Parathyroid adenoma (tissue), 2 donors: ENCODE measurements at regions not wholly inside any gene's neighbourhood (a gene's known extent, or its start where the extent isn't known, plus 50 kb on each side); places are given as distances from the start of the nearest gene placed in this dataset.

Source experiments
- H2AFZ ChIP-seq: fragments of 300-600 bp; sonication (generic); one replicate; pipeline ENCODE4 v1.7.0; 2017; ENCODE audit warnings: antibody characterized with exemption, mild to moderate bottlenecking
- H3K27ac ChIP-seq: fragments of 300-600 bp; sonication (generic); one replicate; pipeline ENCODE4 v1.7.0; 2017
- H3K27me3 ChIP-seq: fragments of 300-600 bp; sonication (generic); one replicate; pipeline ENCODE4 v1.7.0; 2017; ENCODE audit warnings: low read length; ENCODE audit not compliant: control insufficient read depth, insufficient read depth
- H3K36me3 ChIP-seq: fragments of 300-600 bp; sonication (generic); one replicate; pipeline ENCODE4 v1.7.0; 2017; ENCODE audit warnings: low read length; ENCODE audit not compliant: control insufficient read depth, insufficient read depth
- H3K4me1 ChIP-seq: fragments of 300-600 bp; sonication (generic); one replicate; pipeline ENCODE4 v1.7.0; 2017; ENCODE audit warnings: control low read depth
- H3K4me2 ChIP-seq: fragments of 300-600 bp; sonication (generic); one replicate; pipeline ENCODE4 v1.7.0; 2017; ENCODE audit warnings: low read length
- H3K4me3 ChIP-seq: fragments of 300-600 bp; sonication (generic); one replicate; pipeline ENCODE4 v1.7.0; 2017; ENCODE audit warnings: low read depth, low read length
- H3K79me2 ChIP-seq: fragments of 300-600 bp; sonication (generic); one replicate; pipeline ENCODE4 v1.7.0; 2017; ENCODE audit warnings: control low read depth
- H3K9ac ChIP-seq: fragments of 300-600 bp; sonication (generic); one replicate; pipeline ENCODE4 v1.7.0; 2017; ENCODE audit warnings: mild to moderate bottlenecking
- H3K9me3 ChIP-seq: fragments of 300-600 bp; sonication (generic); one replicate; pipeline ENCODE4 v1.7.0; 2017; ENCODE audit warnings: low read length; ENCODE audit not compliant: control insufficient read depth
- CTCF ChIP-seq: fragments of 300-600 bp; sonication (generic); IDR thresholded peaks from one replicate; pipeline ENCODE4 v1.7.0; 2017; ENCODE audit warnings: antibody characterized with exemption, mild to moderate bottlenecking
- donor health status: primary hyperparathyroidism.

- TF ChIP-seq CTCF, result no peak
These were observed 102.5 kb upstream of the LDAH start for GRCh38 chr2:20925265-20925889.

GRCh38 chr2:20919297-20919800, 96.4 kb upstream of the LDAH start:
- no peaks in the 10 kb centered on the region for H3K27me3 ChIP-seq

More at GRCh38 chr2:20925265-20925889, 102.5 kb upstream of the LDAH start:
- Histone ChIP-seq H3K4me1 (no peaks in the 10 kb centered on the region), H3K27me3 (no peaks in the 10 kb centered on the region), H3K4me2 (no peak overlapping the region), H3K9ac (no peak overlapping the region), H2AFZ (no peak overlapping the region), H3K4me3 (no peak overlapping the region), H3K79me2 (no peaks in the 10 kb centered on the region), H3K9me3 (no peaks in the 10 kb centered on the region), H3K36me3 (no peaks in the 10 kb centered on the region), H3K27ac (no peak overlapping the region)

GRCh38 chr2:20917719-20918572, 95.0 kb upstream of the LDAH start:
- no peak for TF ChIP-seq CTCF
- Histone ChIP-seq H3K4me3 (no peak overlapping the region), H3K27me3 (no peaks in the 10 kb centered on the region), H2AFZ (no peak overlapping the region), H3K9me3 (no peaks in the 10 kb centered on the region), H3K9ac (no peak overlapping the region), H3K4me2 (no peak overlapping the region), H3K36me3 (no peaks in the 10 kb centered on the region), H3K4me1 (no peaks in the 10 kb centered on the region), H3K27ac (no peak overlapping the region), H3K79me2 (no peaks in the 10 kb centered on the region)

More at GRCh38 chr2:20919297-20919800, 96.4 kb upstream of the LDAH start:
- Histone ChIP-seq H3K9me3 (no peaks in the 10 kb centered on the region), H3K4me1 (no peaks in the 10 kb centered on the region), H3K4me3 (no peak overlapping the region), H3K36me3 (no peaks in the 10 kb centered on the region), H3K27ac (no peak overlapping the region), H3K4me2 (no peak overlapping the region), H3K79me2 (no peaks in the 10 kb centered on the region), H2AFZ (no peak overlapping the region), H3K9ac (no peak overlapping the region)
- no peak for TF ChIP-seq CTCF

GRCh38 chr2:20917287-20917660, 94.4 kb upstream of the LDAH start:
- Histone ChIP-seq H2AFZ (no peak overlapping the region), H3K4me2 (no peak overlapping the region), H3K4me1 (no peaks in the 10 kb centered on the region), H3K36me3 (no peaks in the 10 kb centered on the region), H3K9ac (no peak overlapping the region), H3K27ac (no peak overlapping the region), H3K27me3 (no peaks in the 10 kb centered on the region), H3K79me2 (no peaks in the 10 kb centered on the region), H3K4me3 (no peak overlapping the region), H3K9me3 (no peaks in the 10 kb centered on the region)
- TF ChIP-seq CTCF, result no peak
